IPS-NIHi7 (cell line): ENCODE measurements at regions not wholly inside any gene's neighbourhood (a gene's known extent, or its start where the extent isn't known, plus 50 kb on each side); places are given as distances from the start of the nearest gene placed in this dataset.
"Not testable (repeated sequence)": the region's sequence is repeated elsewhere in the genome, so short reads cannot be mapped to it uniquely, and the experiment has no call there.

ENCODE experiments used
- DNase-seq: peaks from one replicate; pipeline ENCODE4 v3.0.0; 2012; ENCODE audit warnings: mixed read lengths; ENCODE audit errors: extremely low spot score

DNA sequence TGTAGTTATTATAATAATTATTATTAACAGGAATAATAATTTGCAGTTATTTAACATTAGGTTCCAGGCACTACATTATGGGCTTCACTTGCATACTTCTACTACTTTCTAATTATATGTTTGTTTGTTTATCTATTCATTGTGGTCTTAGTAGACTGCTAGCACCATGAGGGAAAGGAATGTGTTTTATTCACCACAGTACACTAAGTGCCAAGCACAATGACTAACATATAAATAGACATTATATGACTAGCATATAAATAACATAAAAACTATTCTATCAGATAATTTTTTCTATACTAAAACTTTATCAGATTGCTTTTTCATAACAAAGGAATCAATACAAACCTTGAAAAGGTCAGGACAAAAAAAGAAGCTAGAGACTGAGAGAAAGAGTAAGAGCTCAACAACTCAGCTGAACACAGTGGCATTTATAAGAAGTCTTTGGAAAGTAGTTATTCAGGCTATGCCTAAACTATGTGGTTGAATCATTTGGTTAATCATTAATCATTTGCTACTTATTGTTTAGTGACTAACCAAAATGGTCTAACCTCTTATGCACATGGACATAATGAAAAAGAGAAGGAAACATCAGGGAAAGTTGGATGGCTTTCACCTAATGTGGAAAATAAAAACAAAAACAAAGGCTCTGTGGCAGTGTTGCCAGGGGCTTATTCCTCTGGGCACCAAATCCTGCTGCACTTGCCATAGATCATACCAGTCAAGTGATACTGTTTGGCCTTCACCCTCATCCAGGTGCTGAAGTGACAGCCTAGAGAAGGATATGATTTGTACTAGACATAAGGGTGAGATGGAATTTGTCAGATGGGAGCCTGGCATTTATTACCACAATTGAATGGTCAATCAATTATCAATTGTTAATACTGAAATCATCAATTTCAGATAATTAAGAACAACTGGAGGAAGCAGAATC is 174.9 kb downstream of the ETAA1 start:
- no peak for DNase-seq

DNA sequence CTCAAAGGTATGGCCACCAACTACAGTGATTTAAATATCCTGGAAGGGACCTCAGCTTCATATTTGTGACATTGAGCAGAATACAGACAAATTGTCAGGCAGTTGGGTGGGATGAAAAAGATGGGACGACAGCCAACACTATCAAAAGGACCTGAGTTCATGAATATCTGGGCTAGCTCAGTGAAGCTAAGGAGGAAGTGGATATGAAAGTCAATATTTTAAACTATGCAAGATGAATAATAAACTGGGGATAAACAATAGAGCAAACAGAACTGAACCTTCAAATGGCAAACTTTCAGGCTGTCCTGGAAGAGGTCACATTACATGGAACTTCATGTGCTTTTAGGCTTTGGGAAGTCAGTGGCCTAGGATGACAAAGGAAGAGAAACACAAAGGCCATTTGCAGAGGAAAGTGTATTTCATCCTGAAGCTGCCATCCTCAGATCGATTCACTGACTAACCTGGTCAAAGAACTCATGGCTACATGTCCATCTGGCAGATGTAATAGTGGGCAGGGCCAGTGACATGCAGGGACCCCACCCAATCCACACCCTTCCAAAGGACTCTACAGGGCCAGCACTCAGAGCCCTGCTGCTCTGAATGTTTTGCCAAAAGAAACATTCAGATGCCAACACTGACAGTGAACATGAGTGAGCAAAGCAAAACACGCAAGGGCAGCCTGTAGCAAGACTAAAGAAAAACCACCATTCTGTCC is 175.7 kb downstream of the ETAA1 start:
- no peak for DNase-seq

DNA sequence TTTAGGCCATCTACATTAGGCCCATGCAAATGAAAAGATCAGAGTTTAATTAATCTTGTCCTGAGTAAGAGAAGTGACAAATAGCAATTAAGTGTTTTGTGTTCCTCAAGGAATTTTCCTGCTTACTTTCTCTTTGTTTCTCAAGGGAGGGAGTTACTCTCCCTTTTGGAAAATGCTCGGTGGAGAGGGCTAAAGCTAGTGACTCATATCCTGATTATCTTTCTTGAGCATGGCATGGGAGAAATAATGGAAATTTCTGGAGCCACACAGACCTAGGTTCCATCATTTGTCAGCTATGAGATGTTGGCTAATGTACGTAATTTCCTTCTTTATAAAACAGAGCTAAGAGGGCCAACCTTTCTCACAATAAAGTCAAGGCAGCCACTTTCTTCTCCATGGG is 177.1 kb downstream of the ETAA1 start:
- DNase-seq, result no peak

DNA sequence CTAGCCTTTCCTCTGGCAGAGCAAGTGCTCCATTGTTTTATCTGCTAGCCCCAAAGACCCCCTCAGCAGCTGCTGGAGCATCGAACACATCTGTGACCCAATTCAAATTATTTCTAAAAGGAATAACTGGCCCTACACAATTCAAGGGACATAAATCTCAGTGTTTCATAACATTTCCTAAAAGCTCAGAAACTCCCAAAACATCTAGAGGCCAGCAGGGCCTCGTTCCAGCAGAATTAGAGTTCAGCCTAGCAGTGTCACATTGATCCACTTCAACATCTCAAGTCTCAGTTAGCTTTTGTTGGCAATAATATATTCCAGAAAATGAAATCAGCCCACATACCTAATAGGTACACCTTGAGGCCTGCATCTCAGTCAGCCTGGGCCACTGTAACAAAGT is 179.1 kb downstream of the ETAA1 start:
- no peak for DNase-seq

DNA sequence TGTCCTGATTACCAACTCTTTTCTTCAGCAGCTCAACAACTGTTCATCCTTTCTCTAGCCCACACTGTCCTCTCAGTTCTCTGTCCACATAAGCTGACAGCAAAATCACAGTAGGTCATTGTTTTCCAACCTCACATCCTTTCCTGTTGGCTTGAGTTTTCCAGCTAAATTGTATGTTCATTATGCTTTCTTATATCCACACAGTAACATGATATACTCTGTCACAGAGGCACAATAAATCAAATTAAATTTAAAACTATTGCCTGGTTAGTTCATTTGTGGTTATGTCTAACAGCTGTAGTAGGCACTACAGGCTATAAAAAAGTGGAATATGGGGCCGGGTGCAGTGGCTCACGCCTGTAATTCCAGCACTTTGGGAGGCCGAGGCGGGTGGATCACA is 179.9 kb downstream of the ETAA1 start:
- DNase-seq, result no peak

DNA sequence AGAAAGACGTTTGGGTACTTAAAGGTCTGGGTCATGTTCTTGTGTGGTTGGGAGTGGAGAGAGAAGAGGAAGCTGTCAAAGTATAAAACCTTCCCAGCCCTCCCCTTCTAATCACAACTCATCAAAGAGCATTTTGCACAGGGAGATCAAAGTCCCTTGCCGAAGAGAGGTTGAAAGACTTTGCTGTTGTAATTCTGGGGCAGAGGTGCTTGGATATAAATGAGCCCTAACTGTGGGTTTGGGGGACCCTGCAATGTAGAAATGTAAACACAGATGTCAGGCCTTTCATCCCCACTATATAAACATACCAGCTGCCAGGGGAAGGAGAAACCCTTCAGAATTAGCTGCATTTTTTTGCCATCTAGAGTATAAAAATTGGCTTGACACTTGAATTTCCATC is 182.1 kb downstream of the ETAA1 start:
- no peak for DNase-seq

DNA sequence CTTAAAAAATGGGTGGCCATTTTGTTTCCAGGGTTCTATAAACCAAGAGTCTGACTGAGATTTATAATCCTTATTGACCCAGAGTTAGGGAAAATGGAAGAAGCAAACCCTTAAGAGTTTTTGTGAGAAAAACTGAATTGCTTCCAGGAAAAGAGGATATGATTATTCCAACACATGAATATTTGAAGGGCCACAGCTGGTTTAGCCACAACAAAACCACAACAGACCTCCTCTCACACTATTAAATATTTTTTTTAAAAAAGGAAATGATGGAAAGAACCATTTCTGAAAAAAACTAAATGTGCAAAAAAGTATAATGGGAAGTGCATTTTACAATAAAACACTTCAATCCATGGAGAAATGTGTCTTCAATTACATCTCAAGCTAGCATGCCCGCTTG is 182.7 kb downstream of the ETAA1 start:
- no peak for DNase-seq

DNA sequence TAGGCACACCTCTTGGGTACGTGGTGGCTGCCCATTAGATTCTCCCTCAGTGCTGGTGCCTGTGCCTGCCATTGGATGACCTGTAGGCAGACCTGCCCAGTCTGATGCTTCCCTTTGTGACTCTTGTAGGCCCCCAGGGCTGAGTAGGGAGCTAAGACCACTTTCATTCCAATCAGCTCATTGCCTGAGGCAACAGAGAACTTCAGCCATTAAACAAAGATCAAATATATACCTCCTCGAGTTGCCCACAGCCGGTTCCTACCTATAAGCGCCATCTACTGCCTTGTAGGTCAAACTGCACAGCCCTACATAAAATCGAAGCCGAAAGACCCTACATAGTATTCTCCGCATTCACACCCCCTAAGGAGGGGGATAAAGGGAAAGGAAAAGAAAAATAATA is 184.6 kb downstream of the ETAA1 start:
- DNase-seq, result peak; percentile 75

DNA sequence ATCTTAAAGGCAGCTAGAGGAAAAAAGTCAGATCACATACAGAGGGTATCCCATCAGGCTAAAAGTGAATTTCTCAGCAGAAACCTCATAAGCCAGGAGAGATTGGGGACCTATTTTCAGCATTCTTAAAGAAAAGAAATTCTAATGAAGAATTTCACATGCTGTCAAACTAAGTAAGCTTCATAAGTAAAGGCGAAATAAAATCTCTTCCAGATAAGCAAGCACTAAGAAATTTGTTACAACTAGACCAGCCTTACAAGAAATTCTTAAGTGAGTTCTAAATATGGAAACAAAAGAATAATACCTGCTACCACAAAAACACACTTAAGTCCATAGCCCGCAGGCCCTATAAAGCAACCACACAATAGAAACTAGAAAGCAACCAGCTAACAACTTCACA is 186.1 kb downstream of the ETAA1 start:
- DNase-seq, result no peak

DNA sequence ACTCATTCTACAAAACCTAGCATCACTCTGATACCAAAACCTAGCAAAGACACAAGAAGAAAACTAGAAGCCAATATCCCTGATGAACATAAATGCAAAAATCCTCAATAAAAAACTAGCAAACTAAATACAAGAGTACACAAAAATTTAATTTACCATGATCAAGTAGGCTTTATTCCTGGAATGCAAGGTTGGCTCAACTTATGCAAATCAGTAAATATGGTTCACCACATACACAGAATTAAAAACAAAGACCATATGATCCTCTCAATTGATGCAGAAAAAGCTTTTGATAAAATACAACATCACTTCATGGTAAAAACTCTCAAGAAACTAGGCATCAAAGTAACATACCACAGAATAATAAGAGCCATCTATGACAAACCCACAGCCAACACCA is 188.3 kb downstream of the ETAA1 start:
- no peak for DNase-seq

DNA sequence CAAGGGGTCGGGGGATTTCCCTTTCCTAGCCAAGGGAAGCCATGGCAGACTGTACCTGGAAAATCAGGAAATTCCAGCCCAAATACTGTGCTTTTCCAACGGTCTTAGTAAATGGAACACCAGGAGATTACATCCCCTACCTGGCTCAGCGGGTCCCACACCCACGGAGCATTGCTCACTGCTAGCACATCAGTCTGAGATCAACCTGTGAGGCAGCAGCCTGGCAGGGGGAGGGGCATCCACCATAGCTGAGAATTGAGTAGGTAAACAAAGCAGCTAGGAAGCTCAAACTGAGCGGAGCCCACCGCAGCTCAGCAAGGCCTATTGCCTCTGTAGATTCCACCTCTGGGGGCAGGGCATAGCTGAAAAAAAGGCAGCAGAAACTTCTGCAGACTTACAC is 192.0 kb downstream of the ETAA1 start:
- DNase-seq, result not testable (repeated sequence)

DNA sequence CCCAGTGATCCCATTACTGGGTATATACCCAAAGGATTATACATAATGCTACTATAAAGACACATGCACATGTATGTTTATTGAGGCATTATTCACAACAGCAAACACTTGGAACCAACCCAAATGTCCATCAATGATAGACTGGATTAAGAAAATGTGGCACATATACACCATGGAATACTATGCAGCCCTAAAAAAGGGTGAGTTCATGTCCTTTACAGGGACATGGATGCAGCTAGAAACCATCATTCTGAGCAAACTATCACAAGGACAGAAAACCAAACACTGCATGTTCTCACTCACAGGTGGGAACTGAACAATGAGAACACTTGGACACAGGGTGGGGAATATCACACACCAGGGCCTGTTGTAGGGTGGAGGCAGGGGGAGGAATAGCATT is 197.4 kb downstream of the ETAA1 start:
- not testable (repeated sequence) for DNase-seq

DNA sequence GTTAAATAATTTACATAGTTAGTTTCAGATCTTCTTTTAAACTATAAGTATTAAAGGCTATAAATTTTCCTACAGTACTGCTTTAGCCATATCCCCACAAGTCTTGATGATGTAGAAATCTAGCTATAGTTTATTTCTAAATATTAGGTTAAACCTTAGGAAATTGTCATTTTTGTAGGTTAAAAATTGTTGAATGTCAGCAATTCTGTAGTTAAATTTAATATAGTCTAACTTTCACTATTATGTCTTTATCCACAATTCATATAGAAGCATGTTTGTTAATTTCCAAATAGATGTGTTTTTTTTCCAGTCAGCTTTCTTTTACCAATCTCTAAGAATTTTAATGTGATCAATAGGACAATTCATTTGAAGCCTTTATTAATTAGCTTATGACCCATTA is 199.7 kb downstream of the ETAA1 start:
- no peak for DNase-seq

DNA sequence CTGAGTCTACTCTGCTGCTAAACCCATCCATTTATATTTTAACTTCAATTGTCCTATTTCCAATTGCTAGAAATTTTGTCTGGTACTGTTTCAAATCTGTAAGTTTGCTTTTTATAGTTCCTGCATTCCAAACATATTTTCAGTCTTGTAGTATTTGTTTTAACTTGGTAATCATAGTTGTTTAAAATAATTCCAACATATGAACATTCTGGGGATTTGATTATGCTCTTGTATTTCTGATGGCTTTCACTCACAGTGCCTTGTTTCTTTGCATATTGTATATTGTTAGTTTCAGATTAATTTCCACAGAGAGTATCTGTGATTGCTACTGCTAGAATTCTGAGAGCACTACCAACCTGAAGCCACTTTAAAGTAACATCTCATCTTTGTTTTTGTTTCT is 202.4 kb downstream of the ETAA1 start:
- no peak for DNase-seq

DNA sequence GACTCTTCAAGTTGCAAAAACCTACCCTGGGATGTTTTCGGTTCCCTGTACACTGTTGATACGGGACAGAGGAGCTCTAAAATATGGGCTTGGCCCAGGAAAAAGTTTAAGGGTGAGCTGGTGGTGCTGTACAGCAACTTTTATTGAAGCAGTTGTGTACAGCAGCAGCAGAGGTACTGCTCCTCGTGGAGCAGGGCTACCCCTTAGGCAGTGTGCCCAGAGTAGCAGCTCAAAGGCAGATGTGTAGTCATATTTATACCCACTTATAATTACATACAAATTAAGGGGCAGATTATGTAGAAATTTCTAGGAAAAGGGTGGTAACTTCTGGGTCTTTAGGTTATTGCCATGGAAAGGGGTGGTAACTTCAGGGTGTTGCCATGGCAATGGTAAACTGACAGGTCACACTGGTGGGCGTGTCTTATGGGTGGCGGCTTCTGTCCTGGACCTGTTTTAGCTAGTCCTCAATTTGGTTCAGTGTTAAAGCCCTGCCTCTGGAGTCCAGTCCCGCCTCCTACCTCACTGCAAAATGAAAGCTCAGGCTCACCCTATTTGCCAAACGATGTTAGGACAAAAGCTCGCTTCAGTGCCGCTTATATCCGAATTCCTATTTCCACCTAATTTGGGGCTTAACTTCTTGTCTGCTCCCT is 203.2 kb downstream of the ETAA1 start:
- DNase-seq, result peak; percentile 40

DNA sequence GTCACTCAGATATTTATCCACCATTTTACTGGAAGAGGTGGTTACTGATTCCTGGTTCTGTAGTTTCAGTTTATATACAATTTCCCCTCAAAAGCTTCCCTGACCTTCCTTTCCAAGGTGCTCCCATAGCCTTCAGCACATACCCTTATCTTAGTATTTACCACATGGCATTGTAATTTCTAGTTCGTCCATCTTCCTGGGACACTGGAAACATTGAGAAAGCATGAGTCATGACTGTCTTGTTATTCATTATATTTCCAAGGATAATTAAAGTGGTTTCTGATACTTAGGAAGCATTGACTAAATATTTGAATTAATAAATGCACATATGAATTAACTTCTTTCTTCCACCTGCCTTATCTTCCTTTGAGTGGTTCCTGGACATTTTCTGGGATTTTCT is 203.8 kb downstream of the ETAA1 start:
- no peak for DNase-seq

DNA sequence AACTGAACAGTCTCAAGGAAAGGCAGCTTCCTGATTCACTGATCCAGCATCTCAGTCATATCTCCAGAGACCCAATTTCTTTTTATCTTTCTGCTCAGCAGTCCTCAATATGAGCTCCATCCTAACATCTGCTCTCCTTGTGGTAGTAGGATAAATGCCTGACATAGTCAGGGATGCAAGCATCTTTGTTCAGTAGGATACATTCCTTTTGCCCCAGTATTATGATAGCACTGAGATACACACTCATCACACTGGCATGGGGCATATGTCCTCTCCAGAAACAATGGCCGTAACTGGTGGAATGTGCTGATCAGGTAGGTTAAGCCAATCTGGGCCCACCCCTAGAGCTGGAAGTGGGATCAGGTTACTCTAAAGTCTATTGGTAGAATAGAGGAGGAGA is 207.2 kb downstream of the ETAA1 start:
- DNase-seq, result no peak

DNA sequence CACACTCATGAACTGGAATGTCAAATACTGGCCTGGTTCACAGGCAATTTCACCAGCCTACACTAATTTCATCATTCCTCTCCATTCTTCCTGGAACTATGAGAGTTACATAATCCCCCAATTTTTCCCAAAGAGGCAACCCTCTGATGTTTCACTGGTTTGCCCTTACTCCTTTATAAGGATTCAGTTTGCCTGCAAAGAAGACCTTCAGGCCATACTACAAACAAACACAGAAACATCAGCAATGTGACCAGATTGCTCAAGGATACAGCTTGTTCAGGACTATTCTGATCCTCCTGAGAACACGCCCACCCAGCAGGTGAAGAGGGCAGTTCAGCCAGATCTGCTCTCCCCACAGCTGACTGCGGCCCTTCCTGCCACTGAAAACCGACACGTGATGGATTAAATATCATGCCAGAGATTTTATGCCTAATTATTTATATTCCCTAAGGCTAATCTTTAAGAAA is 215.5 kb downstream of the ETAA1 start:
- DNase-seq, result no peak

DNA sequence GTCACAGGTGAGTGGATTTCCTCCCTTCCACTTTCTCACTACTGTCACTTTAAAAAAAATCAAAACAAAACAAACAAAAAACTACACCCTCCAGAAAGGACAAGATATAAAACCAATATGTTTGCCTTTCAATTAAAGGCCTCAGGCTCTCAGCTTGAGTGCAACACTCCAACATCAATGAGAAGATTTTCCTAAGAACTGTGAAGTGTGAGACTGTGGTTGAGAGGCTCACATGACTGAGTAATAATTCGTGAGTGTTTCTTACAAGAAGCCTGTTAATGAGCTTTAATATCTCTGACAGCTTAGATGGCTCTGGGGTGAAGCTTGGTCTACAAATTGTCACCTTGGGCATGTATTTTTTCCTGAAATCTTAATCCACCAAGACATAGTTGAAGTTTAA is 216.1 kb downstream of the ETAA1 start:
- no peak for DNase-seq

DNA sequence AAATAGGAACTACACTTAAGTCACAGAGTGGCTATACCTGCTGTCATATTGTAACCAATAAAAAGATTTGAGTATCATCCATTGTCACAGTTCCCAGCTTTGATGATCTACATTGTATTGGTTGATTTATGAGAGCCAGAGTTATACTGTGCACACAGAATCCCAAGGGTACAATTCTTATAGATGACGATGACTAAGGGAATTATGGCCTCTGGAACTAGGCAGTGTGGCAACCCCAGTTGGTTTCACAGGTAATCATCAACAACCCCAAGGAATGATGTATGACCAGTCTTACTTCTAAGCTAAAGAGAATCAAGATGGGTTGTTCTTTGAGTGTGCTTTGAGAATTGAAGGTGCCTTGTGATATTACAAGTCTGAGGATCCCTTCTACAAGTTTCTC is 217.3 kb downstream of the ETAA1 start:
- no peak for DNase-seq

DNA sequence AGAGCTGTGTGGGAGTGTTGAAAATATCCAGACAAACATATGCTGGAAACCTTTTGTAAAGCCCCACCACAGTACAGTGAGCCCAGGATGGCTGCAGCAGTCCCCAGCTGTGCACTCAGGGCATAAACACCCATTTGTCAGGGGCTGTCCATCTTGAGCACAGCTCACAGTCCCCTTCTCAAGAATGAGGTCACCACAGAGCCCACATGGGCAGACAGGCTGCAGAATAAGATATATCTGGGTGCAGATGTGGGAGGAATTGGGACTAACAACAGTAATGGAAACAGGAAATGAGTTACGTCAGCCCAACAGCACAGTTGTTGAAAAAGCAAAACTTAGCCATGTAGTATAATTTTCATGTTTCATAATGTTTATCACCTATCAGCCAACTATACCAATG is 219.6 kb downstream of the ETAA1 start:
- DNase-seq, result no peak

DNA sequence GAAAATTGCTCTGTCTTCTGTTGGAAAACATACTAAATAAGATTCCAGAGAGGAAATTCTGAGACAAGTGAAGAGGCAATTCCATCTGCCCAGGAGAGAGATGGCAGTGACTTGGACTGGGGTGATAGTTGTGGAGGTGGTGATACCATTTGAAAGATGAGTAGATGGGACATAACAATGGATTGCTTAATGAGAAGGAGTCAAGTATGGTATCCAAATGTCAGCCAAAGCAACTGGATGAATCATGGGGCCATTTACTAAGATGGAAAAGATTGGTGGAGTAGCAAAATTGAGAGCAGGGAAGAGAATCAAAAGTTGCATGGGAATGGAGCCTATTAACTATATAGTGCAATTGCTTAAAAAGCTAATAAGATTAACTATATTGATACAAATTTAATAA is 222.1 kb downstream of the ETAA1 start:
- DNase-seq, result no peak

DNA sequence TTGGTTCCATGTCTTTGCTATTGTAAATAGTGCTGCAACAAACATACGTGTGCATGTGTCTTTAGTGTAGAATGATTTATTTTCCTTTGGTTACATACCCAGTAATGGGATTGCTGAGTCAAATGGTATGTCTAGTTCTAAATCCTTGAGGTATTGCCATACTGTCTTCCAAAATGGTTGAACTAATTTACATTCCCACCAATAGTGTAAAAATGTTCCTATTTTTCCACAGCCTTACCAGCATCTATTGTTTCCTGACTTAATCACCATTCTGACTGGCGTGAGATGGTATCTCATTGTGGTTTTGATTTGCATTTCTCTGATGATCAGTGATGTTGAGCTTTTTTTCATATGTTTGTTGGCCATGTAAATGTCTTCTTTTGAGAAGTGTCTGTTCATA is 226.6 kb downstream of the ETAA1 start:
- DNase-seq, result not testable (repeated sequence)
